ENCODE measurements at regions not wholly inside any gene's neighbourhood (a gene's known extent, or its start where the extent isn't known, plus 50 kb on each side); places are given as distances from the start of the nearest gene placed in this dataset.

DNA sequence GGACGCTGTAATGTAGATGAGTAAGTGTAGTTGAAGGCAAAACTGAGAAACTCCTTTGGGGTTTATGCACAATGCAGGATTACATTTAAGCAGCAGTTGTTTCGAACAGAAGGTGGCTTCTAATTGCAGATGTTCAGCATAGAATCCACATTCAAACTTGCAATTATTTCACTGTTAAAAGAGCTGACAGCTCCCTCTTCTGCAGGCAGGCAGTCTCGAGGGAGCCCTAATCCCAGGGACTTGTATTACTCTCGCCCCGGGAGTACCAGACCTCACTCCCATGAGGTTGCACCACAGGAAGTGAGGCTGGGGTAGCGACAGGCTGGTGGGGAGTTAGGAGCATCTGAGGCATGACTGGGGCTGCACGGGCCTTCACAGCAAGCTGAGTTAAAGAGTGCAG is 484.3 kb upstream of the EEF2KMT start:
- CTCF ChIA-PET, result no interaction called here
- FAIRE-seq (no peak), DNase-seq (ENCODE audit: low read depth, low spot score) (no peak)
- Histone ChIP-seq H3K27me3 (ENCODE audit: control insufficient read depth in 2 of 2, insufficient read depth in 2 of 2, low read length in 2 of 2) (no peaks in the 10 kb centered on the region), H3K9me3 (replicated peaks; ENCODE audit: control insufficient read depth, insufficient read depth, low read length) (peaks cover 5% of the 10 kb centered on the region), H4K20me1 (replicated peaks; ENCODE audit: control insufficient read depth, extremely low read depth, insufficient read depth, low read length) (no peaks in the 10 kb centered on the region), H3K4me1 (ENCODE audit: control insufficient read depth, extremely low read depth, insufficient read depth, low read length) (no peaks in the 10 kb centered on the region), H3K79me2 (ENCODE audit: control insufficient read depth, insufficient read depth, low read length) (no peaks in the 10 kb centered on the region), H3K4me3 (replicated peaks in 1 of 3; ENCODE audit: insufficient read depth in 1 of 3, low read depth in 1 of 3, low read length in 3 of 3) (no peak overlapping the region), H3K9ac (replicated peaks; ENCODE audit: extremely low read depth, insufficient read depth, low read length) (no peak overlapping the region), H3K4me2 (ENCODE audit: insufficient read depth, low read length) (no peak overlapping the region), H2AFZ (ENCODE audit: low read depth, low read length) (no peak overlapping the region), H3K9me1 (replicated peaks; ENCODE audit: control insufficient read depth, extremely low read depth, insufficient read depth, low read length) (no peaks in the 10 kb centered on the region), H3K27ac (ENCODE audit: insufficient read depth, low read depth, low read length) (no peak overlapping the region), H3K36me3 (ENCODE audit: control insufficient read depth in 2 of 2, extremely low read depth in 1 of 2, insufficient read depth in 2 of 2, low read length in 2 of 2) (no peaks in the 10 kb centered on the region)
- no peak for TF ChIP-seq POLR2AphosphoS5 (IDR thresholded peaks at IDR 0.05; ENCODE audit: insufficient read depth, low read depth, low read length)
- no peak for TF ChIP-seq POLR2A (IDR thresholded peaks at IDR 0.05; ENCODE audit: low read depth, low read length)
- TF ChIP-seq, protein P1, sequence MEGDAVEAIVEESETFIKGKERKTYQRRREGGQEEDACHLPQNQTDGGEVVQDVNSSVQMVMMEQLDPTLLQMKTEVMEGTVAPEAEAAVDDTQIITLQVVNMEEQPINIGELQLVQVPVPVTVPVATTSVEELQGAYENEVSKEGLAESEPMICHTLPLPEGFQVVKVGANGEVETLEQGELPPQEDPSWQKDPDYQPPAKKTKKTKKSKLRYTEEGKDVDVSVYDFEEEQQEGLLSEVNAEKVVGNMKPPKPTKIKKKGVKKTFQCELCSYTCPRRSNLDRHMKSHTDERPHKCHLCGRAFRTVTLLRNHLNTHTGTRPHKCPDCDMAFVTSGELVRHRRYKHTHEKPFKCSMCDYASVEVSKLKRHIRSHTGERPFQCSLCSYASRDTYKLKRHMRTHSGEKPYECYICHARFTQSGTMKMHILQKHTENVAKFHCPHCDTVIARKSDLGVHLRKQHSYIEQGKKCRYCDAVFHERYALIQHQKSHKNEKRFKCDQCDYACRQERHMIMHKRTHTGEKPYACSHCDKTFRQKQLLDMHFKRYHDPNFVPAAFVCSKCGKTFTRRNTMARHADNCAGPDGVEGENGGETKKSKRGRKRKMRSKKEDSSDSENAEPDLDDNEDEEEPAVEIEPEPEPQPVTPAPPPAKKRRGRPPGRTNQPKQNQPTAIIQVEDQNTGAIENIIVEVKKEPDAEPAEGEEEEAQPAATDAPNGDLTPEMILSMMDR (IDR thresholded peaks at IDR 0.05; ENCODE audit: extremely low read depth in 1 of 2, insufficient read depth in 1 of 2, low read depth in 1 of 2, low read length in 2 of 2), result no peak
- no TSS peak for BruUV-seq (replicated peaks)
- intact Hi-C loops (cut with micrococcal nuclease), result no loop called here
- POLR2A ChIA-PET, result no interaction called here
- dilution Hi-C loops (cut with MboI; ENCODE audit: extremely low pct_ligation_motif_present, low sequenced_read_pairs), result no loop called here

- dilution Hi-C loops (cut with MboI; ENCODE audit: extremely low pct_ligation_motif_present, low sequenced_read_pairs), result no loop called here
- no peaks in the 10 kb centered on the region for H3K9me1 ChIP-seq (replicated peaks; ENCODE audit: control insufficient read depth, extremely low read depth, insufficient read depth, low read length)
- no peaks in the 10 kb centered on the region for H4K20me1 ChIP-seq (replicated peaks; ENCODE audit: control insufficient read depth, extremely low read depth, insufficient read depth, low read length)
- POLR2A ChIA-PET, result no interaction called here
- H3K27ac ChIP-seq (ENCODE audit: insufficient read depth, low read depth, low read length), result no peak overlapping the region
- intact Hi-C loops (cut with micrococcal nuclease), result no loop called here
- no peak overlapping the region for H3K4me3 ChIP-seq (replicated peaks in 1 of 3; ENCODE audit: insufficient read depth in 1 of 3, low read depth in 1 of 3, low read length in 3 of 3)
- TF ChIP-seq FOS (IDR thresholded peaks at IDR 0.05; ENCODE audit: borderline replicate concordance, insufficient read depth, low read length), result no peak
- no peak for TF ChIP-seq POLR2A (IDR thresholded peaks at IDR 0.05; ENCODE audit: low read depth, low read length)
- TF ChIP-seq, protein P1 (IDR thresholded peaks at IDR 0.05; ENCODE audit: extremely low read depth in 1 of 2, insufficient read depth in 1 of 2, low read depth in 1 of 2, low read length in 2 of 2), result no peak
- no peak for TF ChIP-seq JUN (IDR thresholded peaks at IDR 0.05; ENCODE audit: borderline replicate concordance, insufficient read depth, insufficient read length, low read depth)
- TF ChIP-seq, protein P2, sequence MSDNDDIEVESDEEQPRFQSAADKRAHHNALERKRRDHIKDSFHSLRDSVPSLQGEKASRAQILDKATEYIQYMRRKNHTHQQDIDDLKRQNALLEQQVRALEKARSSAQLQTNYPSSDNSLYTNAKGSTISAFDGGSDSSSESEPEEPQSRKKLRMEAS (IDR thresholded peaks at IDR 0.05; ENCODE audit: insufficient read depth, insufficient read length), result no peak
- no peak for TF ChIP-seq POLR2AphosphoS5 (IDR thresholded peaks at IDR 0.05; ENCODE audit: insufficient read depth, low read depth, low read length)
- TF ChIP-seq EZH2 (IDR thresholded peaks at IDR 0.05; ENCODE audit: borderline replicate concordance, low read depth, low read length, severe bottlenecking), result no peak
- no peak for TF ChIP-seq GATA2 (IDR thresholded peaks at IDR 0.05; ENCODE audit: insufficient read depth, insufficient read length, low read depth, low read length)
- TF ChIP-seq MYC (IDR thresholded peaks at IDR 0.05; ENCODE audit: low read depth, low read length), result no peak
- H3K79me2 ChIP-seq (ENCODE audit: control insufficient read depth, insufficient read depth, low read length), result no peaks in the 10 kb centered on the region
- no TSS peak for BruUV-seq (replicated peaks)
- H3K9ac ChIP-seq (replicated peaks; ENCODE audit: extremely low read depth, insufficient read depth, low read length), result no peak overlapping the region
- no peak overlapping the region for H2AFZ ChIP-seq (ENCODE audit: low read depth, low read length)
- DNase-seq (ENCODE audit: low read depth, low spot score), result no peak
- no peaks in the 10 kb centered on the region for H3K4me1 ChIP-seq (ENCODE audit: control insufficient read depth, extremely low read depth, insufficient read depth, low read length)
- H3K36me3 ChIP-seq (ENCODE audit: control insufficient read depth in 2 of 2, extremely low read depth in 1 of 2, insufficient read depth in 2 of 2, low read length in 2 of 2), result no peaks in the 10 kb centered on the region
- no peak for FAIRE-seq
- CTCF ChIA-PET, result no interaction called here
- no peak overlapping the region for H3K4me2 ChIP-seq (ENCODE audit: insufficient read depth, low read length)
- no peaks in the 10 kb centered on the region for H3K27me3 ChIP-seq (ENCODE audit: control insufficient read depth in 2 of 2, insufficient read depth in 2 of 2, low read length in 2 of 2)
- peaks cover 5% of the 10 kb centered on the region for H3K9me3 ChIP-seq (replicated peaks; ENCODE audit: control insufficient read depth, insufficient read depth, low read length)
Observed at GRCh38 chr16:5581428-5581827, 483.8 kb upstream of the EEF2KMT start.
